ENCODE measurements at regions not wholly inside any gene's neighbourhood (a gene's known extent, or its start where the extent isn't known, plus 50 kb on each side); places are given as distances from the start of the nearest gene placed in this dataset.

DNA sequence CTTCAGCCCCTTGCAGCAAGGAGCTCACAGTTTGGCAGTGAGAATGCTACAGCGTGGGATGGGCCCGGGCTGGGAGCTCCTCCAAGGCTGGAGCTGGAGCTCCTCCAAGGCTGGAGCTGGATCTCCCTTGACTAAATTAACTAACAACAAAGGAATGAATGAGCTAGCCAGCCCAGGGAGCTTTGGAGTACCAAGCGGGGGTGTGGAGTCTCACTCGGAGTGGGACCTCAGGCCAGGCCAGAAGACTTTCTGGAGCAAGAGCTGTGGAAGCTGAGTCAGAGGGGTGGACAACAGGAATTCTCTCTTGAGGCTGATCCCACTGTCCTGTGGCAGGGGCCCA, 244.7 kb upstream of the HS6ST1 start:
- TF ChIP-seq, protein P1, sequence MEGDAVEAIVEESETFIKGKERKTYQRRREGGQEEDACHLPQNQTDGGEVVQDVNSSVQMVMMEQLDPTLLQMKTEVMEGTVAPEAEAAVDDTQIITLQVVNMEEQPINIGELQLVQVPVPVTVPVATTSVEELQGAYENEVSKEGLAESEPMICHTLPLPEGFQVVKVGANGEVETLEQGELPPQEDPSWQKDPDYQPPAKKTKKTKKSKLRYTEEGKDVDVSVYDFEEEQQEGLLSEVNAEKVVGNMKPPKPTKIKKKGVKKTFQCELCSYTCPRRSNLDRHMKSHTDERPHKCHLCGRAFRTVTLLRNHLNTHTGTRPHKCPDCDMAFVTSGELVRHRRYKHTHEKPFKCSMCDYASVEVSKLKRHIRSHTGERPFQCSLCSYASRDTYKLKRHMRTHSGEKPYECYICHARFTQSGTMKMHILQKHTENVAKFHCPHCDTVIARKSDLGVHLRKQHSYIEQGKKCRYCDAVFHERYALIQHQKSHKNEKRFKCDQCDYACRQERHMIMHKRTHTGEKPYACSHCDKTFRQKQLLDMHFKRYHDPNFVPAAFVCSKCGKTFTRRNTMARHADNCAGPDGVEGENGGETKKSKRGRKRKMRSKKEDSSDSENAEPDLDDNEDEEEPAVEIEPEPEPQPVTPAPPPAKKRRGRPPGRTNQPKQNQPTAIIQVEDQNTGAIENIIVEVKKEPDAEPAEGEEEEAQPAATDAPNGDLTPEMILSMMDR (IDR thresholded peaks at IDR 0.05) = no peak
- no peak for TF ChIP-seq POLR2A (IDR thresholded peaks at IDR 0.05)
- no peak for TF ChIP-seq POLR2AphosphoS5 (IDR thresholded peaks at IDR 0.05)

Measured in prostate gland (tissue), 2 donors.